ENCODE measurements at regions not wholly inside any gene's neighbourhood (a gene's known extent, or its start where the extent isn't known, plus 50 kb on each side); places are given as distances from the start of the nearest gene placed in this dataset.
"Not testable (repeated sequence)": the region's sequence is repeated elsewhere in the genome, so short reads cannot be mapped to it uniquely, and the experiment has no call there.

- H3K79me2 ChIP-seq (ENCODE audit: insufficient read depth, low read length); H3K27me3 ChIP-seq (ENCODE audit: insufficient read depth, low read length); H3K9me2 ChIP-seq (ENCODE audit: low read depth, low read length); H3K4me1 ChIP-seq (ENCODE audit: insufficient read depth, low read length, severe bottlenecking); H3K36me3 ChIP-seq (ENCODE audit: insufficient read depth, low read length); H3K4me2 ChIP-seq (ENCODE audit: low read length); H2AFZ ChIP-seq (ENCODE audit: low read length); H3K9me3 ChIP-seq (ENCODE audit: low read length); H3F3A ChIP-seq (ENCODE audit: insufficient read depth, low read length); H4K20me1 ChIP-seq (ENCODE audit: insufficient read depth, low read length); H3K27ac ChIP-seq (ENCODE audit: low read depth, low read length, poor library complexity, severe bottlenecking); H3K4me3 ChIP-seq (ENCODE audit: low read depth, low read length, poor library complexity, severe bottlenecking); H3K9ac ChIP-seq (ENCODE audit: low read length): not testable (repeated sequence)
Measured at GRCh38 chr9:108026718-108027117, 537.1 kb upstream of the KLF4 start.

GRCh38 chr9:108024604-108025003 lies 535.0 kb upstream of the KLF4 start:
- Histone ChIP-seq H4K20me1 (ENCODE audit: insufficient read depth, low read length) (no peaks in the 10 kb centered on the region), H3K36me3 (ENCODE audit: insufficient read depth, low read length) (no peaks in the 10 kb centered on the region), H3K79me2 (ENCODE audit: insufficient read depth, low read length) (no peaks in the 10 kb centered on the region), H3F3A (ENCODE audit: insufficient read depth, low read length) (no peaks in the 10 kb centered on the region), H3K4me3 (ENCODE audit: low read depth, low read length, poor library complexity, severe bottlenecking) (no peak overlapping the region), H3K9me3 (ENCODE audit: low read length) (no peaks in the 10 kb centered on the region), H3K4me2 (ENCODE audit: low read length) (no peak overlapping the region), H3K4me1 (ENCODE audit: insufficient read depth, low read length, severe bottlenecking) (no peaks in the 10 kb centered on the region), H3K27me3 (ENCODE audit: insufficient read depth, low read length) (no peaks in the 10 kb centered on the region), H3K9ac (ENCODE audit: low read length) (no peak overlapping the region), H2AFZ (ENCODE audit: low read length) (no peak overlapping the region), H3K9me2 (ENCODE audit: low read depth, low read length) (no peaks in the 10 kb centered on the region), H3K27ac (ENCODE audit: low read depth, low read length, poor library complexity, severe bottlenecking) (no peak overlapping the region)
- TF ChIP-seq CTCF (IDR thresholded peaks at IDR 0.05; ENCODE audit: low read length) (no peak), EZH2 (IDR thresholded peaks at IDR 0.05; ENCODE audit: borderline replicate concordance, low read length) (no peak)

- TF ChIP-seq CTCF (IDR thresholded peaks at IDR 0.05; ENCODE audit: low read length) (no peak), EZH2 (IDR thresholded peaks at IDR 0.05; ENCODE audit: borderline replicate concordance, low read length) (no peak)
- no peaks in the 10 kb centered on the region for H3K9me3 ChIP-seq (ENCODE audit: low read length)
- no peak overlapping the region for H3K4me2 ChIP-seq (ENCODE audit: low read length)
- H3K36me3 ChIP-seq (ENCODE audit: insufficient read depth, low read length) = no peaks in the 10 kb centered on the region
- no peaks in the 10 kb centered on the region for H3F3A ChIP-seq (ENCODE audit: insufficient read depth, low read length)
- H4K20me1 ChIP-seq (ENCODE audit: insufficient read depth, low read length) = no peaks in the 10 kb centered on the region
- H3K79me2 ChIP-seq (ENCODE audit: insufficient read depth, low read length) = no peaks in the 10 kb centered on the region
- no peaks in the 10 kb centered on the region for H3K27me3 ChIP-seq (ENCODE audit: insufficient read depth, low read length)
- no peak overlapping the region for H3K9ac ChIP-seq (ENCODE audit: low read length)
- H3K4me3 ChIP-seq (ENCODE audit: low read depth, low read length, poor library complexity, severe bottlenecking) = no peak overlapping the region
- H2AFZ ChIP-seq (ENCODE audit: low read length) = no peak overlapping the region
- no peak overlapping the region for H3K27ac ChIP-seq (ENCODE audit: low read depth, low read length, poor library complexity, severe bottlenecking)
- no peaks in the 10 kb centered on the region for H3K9me2 ChIP-seq (ENCODE audit: low read depth, low read length)
- H3K4me1 ChIP-seq (ENCODE audit: insufficient read depth, low read length, severe bottlenecking) = no peaks in the 10 kb centered on the region
Measured at GRCh38 chr9:108022246-108022935, 532.8 kb upstream of the KLF4 start.

- Histone ChIP-seq H3K27me3 (ENCODE audit: insufficient read depth, low read length) (no peaks in the 10 kb centered on the region), H3K4me3 (ENCODE audit: low read depth, low read length, poor library complexity, severe bottlenecking) (no peak overlapping the region), H3K27ac (ENCODE audit: low read depth, low read length, poor library complexity, severe bottlenecking) (no peak overlapping the region), H3K9ac (ENCODE audit: low read length) (no peak overlapping the region), H3F3A (ENCODE audit: insufficient read depth, low read length) (no peaks in the 10 kb centered on the region), H4K20me1 (ENCODE audit: insufficient read depth, low read length) (no peaks in the 10 kb centered on the region), H3K9me3 (ENCODE audit: low read length) (no peaks in the 10 kb centered on the region), H3K36me3 (ENCODE audit: insufficient read depth, low read length) (no peaks in the 10 kb centered on the region), H3K4me1 (ENCODE audit: insufficient read depth, low read length, severe bottlenecking) (no peaks in the 10 kb centered on the region), H3K4me2 (ENCODE audit: low read length) (no peak overlapping the region), H3K79me2 (ENCODE audit: insufficient read depth, low read length) (no peaks in the 10 kb centered on the region), H3K9me2 (ENCODE audit: low read depth, low read length) (no peaks in the 10 kb centered on the region), H2AFZ (ENCODE audit: low read length) (no peak overlapping the region)
- TF ChIP-seq EZH2 (IDR thresholded peaks at IDR 0.05; ENCODE audit: borderline replicate concordance, low read length) (no peak), CTCF (IDR thresholded peaks at IDR 0.05; ENCODE audit: low read length) (no peak)
Measured at GRCh38 chr9:108021096-108021710, 531.6 kb upstream of the KLF4 start.

Measured in OCI-LY1 (cell line).